ENCODE measurements at regions not wholly inside any gene's neighbourhood (a gene's known extent, or its start where the extent isn't known, plus 50 kb on each side); places are given as distances from the start of the nearest gene placed in this dataset.

GRCh38 chr10:118239236-118239630, 102.9 kb downstream of the FAM204A start:
- TF ChIP-seq, protein P1, sequence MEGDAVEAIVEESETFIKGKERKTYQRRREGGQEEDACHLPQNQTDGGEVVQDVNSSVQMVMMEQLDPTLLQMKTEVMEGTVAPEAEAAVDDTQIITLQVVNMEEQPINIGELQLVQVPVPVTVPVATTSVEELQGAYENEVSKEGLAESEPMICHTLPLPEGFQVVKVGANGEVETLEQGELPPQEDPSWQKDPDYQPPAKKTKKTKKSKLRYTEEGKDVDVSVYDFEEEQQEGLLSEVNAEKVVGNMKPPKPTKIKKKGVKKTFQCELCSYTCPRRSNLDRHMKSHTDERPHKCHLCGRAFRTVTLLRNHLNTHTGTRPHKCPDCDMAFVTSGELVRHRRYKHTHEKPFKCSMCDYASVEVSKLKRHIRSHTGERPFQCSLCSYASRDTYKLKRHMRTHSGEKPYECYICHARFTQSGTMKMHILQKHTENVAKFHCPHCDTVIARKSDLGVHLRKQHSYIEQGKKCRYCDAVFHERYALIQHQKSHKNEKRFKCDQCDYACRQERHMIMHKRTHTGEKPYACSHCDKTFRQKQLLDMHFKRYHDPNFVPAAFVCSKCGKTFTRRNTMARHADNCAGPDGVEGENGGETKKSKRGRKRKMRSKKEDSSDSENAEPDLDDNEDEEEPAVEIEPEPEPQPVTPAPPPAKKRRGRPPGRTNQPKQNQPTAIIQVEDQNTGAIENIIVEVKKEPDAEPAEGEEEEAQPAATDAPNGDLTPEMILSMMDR (IDR thresholded peaks at IDR 0.05; ENCODE audit: insufficient read depth, low read depth, low read length), result no peak
- no peak for TF ChIP-seq EZH2 (IDR thresholded peaks at IDR 0.05; ENCODE audit: insufficient read depth, low read length)

Measured in astrocyte (in vitro differentiated cells and primary cell).